HL-60 (cell line): ENCODE measurements at regions not wholly inside any gene's neighbourhood (a gene's known extent, or its start where the extent isn't known, plus 50 kb on each side); places are given as distances from the start of the nearest gene placed in this dataset.

Experiments
- GABPA ChIP-seq: IDR thresholded peaks from 2 replicates; pipeline ENCODE4 v1.6.1; 2012; ENCODE audit warnings: low read depth
- REST ChIP-seq: IDR thresholded peaks from 2 replicates; pipeline ENCODE4 v1.6.1; 2012; ENCODE audit warnings: low read depth; ENCODE audit not compliant: insufficient replicate concordance
- TF ChIP-seq, protein P1 (sequence below): IDR thresholded peaks from one replicate; pipeline ENCODE4 v1.5.1; 2011; ENCODE audit warnings: low read length, control low read depth, inconsistent platforms; ENCODE audit not compliant: insufficient read depth

GRCh38 chr2:22360735-22361374 is 1024.1 kb upstream of the KLHL29 start:
- TF ChIP-seq, protein P1, sequence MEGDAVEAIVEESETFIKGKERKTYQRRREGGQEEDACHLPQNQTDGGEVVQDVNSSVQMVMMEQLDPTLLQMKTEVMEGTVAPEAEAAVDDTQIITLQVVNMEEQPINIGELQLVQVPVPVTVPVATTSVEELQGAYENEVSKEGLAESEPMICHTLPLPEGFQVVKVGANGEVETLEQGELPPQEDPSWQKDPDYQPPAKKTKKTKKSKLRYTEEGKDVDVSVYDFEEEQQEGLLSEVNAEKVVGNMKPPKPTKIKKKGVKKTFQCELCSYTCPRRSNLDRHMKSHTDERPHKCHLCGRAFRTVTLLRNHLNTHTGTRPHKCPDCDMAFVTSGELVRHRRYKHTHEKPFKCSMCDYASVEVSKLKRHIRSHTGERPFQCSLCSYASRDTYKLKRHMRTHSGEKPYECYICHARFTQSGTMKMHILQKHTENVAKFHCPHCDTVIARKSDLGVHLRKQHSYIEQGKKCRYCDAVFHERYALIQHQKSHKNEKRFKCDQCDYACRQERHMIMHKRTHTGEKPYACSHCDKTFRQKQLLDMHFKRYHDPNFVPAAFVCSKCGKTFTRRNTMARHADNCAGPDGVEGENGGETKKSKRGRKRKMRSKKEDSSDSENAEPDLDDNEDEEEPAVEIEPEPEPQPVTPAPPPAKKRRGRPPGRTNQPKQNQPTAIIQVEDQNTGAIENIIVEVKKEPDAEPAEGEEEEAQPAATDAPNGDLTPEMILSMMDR: no peak
- TF ChIP-seq REST: no peak
- no peak for TF ChIP-seq GABPA
